ENCODE measurements at regions not wholly inside any gene's neighbourhood (a gene's known extent, or its start where the extent isn't known, plus 50 kb on each side); places are given as distances from the start of the nearest gene placed in this dataset.
"Not testable (repeated sequence)": the region's sequence is repeated elsewhere in the genome, so short reads cannot be mapped to it uniquely, and the experiment has no call there.

GRCh38 chrX:89099587-89099986 lies 352.6 kb downstream of the CPXCR1 start:
- TF ChIP-seq CTCF (conservative IDR thresholded peaks at IDR 0.05 in 1 of 2, IDR thresholded peaks at IDR 0.05 in 1 of 2; ENCODE audit: extremely low read depth in 1 of 2, insufficient read depth in 1 of 2, low read depth in 1 of 2, low read length in 2 of 2); EZH2 (IDR thresholded peaks at IDR 0.05; ENCODE audit: borderline replicate concordance, low read length): not testable (repeated sequence)

Data from mammary epithelial cell (primary cell).